ENCODE measurements at regions not wholly inside any gene's neighbourhood (a gene's known extent, or its start where the extent isn't known, plus 50 kb on each side); places are given as distances from the start of the nearest gene placed in this dataset.

DNA sequence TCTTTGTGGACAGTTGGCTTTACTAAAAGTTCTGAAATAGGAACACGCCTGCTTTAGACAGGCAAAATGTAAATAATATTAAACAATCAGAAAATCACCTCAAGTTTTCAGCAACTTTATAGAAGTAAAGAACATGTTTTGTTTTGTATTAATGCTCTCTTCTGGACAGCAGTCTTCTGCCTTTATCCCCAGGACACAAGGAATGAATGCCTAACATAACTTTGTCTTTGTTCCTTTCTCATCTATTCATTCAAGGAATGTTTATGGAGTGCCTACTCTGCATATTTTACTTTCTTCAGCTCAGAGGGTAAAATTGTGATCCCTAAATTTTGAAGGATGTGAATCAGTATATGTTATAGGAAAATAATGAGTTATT lies 325.4 kb downstream of the FOXO1 start:
- TF ChIP-seq CTCF (IDR thresholded peaks at IDR 0.05; ENCODE audit: low read depth, low read length): no peak
- no peak for DNase-seq (ENCODE audit: extremely low read depth, low read depth)

- no peak for DNase-seq (ENCODE audit: extremely low read depth, low read depth)
- no peak for TF ChIP-seq CTCF (IDR thresholded peaks at IDR 0.05; ENCODE audit: low read depth, low read length)
Measured at GRCh38 chr13:40341501-40341900, 324.9 kb downstream of the FOXO1 start.

- TF ChIP-seq CTCF (IDR thresholded peaks at IDR 0.05; ENCODE audit: low read depth, low read length): no peak
- no peak for DNase-seq (ENCODE audit: extremely low read depth, low read depth)
Measured at GRCh38 chr13:40342461-40342860, 324.0 kb downstream of the FOXO1 start.

- no peak for TF ChIP-seq CTCF (IDR thresholded peaks at IDR 0.05; ENCODE audit: low read depth, low read length)
- no peak for DNase-seq (ENCODE audit: extremely low read depth, low read depth)
Measured at GRCh38 chr13:40342901-40343300, 323.5 kb downstream of the FOXO1 start.

- no peak for TF ChIP-seq CTCF (IDR thresholded peaks at IDR 0.05; ENCODE audit: low read depth, low read length)
- no peak for DNase-seq (ENCODE audit: extremely low read depth, low read depth)
Measured at GRCh38 chr13:40343550-40344269, 322.7 kb downstream of the FOXO1 start.

DNA sequence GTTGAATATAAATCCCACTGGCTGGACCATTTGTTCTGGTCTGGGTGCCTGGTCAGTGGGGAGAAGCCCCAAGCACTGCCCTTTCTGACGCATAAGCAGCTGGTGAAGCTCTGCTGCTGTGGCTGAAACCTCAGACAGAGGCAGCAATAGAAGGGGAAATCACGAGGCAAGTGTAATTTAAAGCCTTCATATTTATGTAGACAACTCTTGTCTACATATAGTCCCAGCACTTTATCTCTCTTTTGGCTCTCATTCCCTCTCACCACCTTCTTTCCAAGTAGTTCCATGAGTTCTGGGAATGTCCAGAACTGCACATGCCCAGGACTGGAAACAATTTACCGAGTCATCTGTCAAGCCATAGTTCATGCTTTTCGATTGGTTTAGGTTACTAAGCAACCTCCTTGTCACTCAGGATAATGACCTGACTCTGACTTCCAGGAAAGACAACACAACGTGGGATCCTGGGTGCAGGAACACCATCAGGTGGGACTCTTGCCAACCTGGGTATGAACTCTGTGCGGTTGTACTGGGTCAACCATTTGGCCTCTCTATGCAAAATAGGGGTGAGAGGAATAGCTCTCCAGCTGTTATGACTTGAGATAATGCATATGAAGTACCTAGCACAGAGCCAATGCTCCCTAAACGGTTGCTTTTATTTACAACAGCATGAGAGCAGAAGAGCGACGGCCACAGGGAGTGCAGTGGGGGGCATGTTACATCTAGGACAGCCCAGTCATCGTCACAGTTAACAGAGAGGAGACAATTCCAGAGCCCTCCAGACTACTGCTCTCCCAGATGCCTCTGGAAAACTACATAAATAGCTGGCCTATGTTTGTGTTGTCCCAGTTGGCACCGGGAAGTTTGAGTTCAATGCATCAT lies 321.9 kb downstream of the FOXO1 start:
- no peak for TF ChIP-seq CTCF (IDR thresholded peaks at IDR 0.05; ENCODE audit: low read depth, low read length)
- no peak for DNase-seq (ENCODE audit: extremely low read depth, low read depth)

- no peak for TF ChIP-seq CTCF (IDR thresholded peaks at IDR 0.05; ENCODE audit: low read depth, low read length)
- DNase-seq (ENCODE audit: extremely low read depth, low read depth): no peak
Measured at GRCh38 chr13:40345149-40345514, 321.3 kb downstream of the FOXO1 start.
